GM12874 (cell line): ENCODE measurements at regions not wholly inside any gene's neighbourhood (a gene's known extent, or its start where the extent isn't known, plus 50 kb on each side); places are given as distances from the start of the nearest gene placed in this dataset.

Source experiments
- CTCF ChIP-seq: IDR thresholded peaks from 2 replicates; pipeline ENCODE4 v1.5.1; 2011; ENCODE audit warnings: low read depth, mild to moderate bottlenecking, control low read depth, low read length, moderate library complexity; ENCODE audit not compliant: insufficient read depth

- no peak for TF ChIP-seq CTCF
Measured at GRCh38 chr15:91356083-91356482, 256.0 kb downstream of the SV2B start.

DNA sequence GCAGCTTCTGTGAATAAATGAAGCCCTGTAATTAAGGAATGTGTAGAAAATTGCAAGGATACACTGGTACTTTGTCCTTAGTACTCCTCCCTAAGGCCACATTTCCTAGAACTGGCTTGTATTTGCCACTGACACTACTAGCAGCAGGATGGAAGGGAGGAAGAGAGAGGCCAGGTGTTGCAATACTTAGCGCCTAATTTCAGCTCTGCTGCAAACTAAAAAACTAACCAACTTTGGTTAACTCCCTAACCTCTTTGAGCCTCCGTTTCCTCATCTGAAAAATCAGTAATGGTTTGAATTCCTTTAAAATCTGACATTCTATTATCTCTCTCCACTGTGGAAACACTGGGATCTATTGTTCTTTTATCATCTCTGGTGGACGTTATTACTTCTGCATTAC, 257.0 kb downstream of the SV2B start:
- TF ChIP-seq CTCF = no peak

GRCh38 chr15:91357486-91357885, 257.4 kb downstream of the SV2B start:
- no peak for TF ChIP-seq CTCF

GRCh38 chr15:91358405-91358804, 258.3 kb downstream of the SV2B start:
- TF ChIP-seq CTCF = no peak

DNA sequence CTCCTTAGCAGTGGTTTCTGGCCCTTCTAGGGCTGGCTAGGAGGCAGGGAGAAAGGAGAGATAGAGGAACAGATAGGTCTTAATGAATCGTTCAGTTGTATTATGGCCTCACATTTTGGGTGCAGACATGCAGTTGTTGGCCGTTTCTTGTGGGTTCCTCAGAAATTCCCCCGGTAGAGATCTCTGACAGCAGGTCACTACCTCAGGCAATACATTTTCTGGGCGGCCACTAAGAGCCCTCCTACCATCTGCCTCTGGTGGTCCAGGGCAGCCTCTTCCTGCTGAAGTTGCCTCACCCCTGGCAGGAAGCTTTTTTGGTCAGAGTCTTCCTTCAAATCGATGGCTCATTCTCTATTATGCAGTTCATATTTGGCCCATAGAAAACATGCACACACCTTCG, 266.1 kb downstream of the SV2B start:
- TF ChIP-seq CTCF = no peak

- TF ChIP-seq CTCF = no peak
Measured at GRCh38 chr15:91368611-91369010, 268.6 kb downstream of the SV2B start.

- no peak for TF ChIP-seq CTCF
Measured at GRCh38 chr15:91369823-91370222, 269.8 kb downstream of the SV2B start.

GRCh38 chr15:91374336-91374735, 274.3 kb downstream of the SV2B start:
- no peak for TF ChIP-seq CTCF
